ENCODE measurements at regions not wholly inside any gene's neighbourhood (a gene's known extent, or its start where the extent isn't known, plus 50 kb on each side); places are given as distances from the start of the nearest gene placed in this dataset.

DNA sequence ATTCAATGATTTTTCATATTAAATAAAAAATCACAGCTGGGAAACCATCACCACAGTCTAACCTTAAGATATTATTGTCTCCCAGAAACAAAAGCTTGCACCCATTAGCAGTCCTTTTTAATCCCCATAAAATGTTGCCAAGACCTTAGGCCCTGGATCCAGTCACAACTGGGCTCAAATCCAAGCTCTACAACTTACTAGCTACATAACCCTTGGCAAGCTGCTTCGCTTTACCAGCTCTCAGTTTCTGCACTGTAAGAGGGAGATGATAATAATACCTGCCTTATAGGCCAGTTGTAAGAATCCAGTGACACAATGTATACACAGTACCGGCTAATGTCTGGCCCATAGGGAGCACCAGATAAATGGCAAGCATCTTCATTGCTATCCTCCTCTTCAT, 400.9 kb upstream of the FGF13 start:
- FAIRE-seq (no peak), DNase-seq (no peak)
- no peaks in the 10 kb centered on the region for H3K36me3 ChIP-seq (ENCODE audit: control insufficient read depth in 3 of 3, insufficient read depth in 2 of 3, low read depth in 1 of 3, low read length in 3 of 3)
- H3K4me3 ChIP-seq (ENCODE audit: low read depth in 1 of 3, low read length in 3 of 3) = no peak overlapping the region
- no peaks in the 10 kb centered on the region for H3K9me3 ChIP-seq (ENCODE audit: control insufficient read depth in 2 of 2, insufficient read depth in 1 of 2, low read depth in 1 of 2, low read length in 1 of 2)
- no peak overlapping the region for H3K27ac ChIP-seq (ENCODE audit: low read depth in 1 of 3, low read length in 2 of 3)
- WGBS, 3 donors = 71 to 78% (median 73%) methylated on average over 2 of the region's 2 CpGs
- no peaks in the 10 kb centered on the region for H3K27me3 ChIP-seq (ENCODE audit: control insufficient read depth in 3 of 3, insufficient read depth in 3 of 3, low read length in 3 of 3)
- no peaks in the 10 kb centered on the region for H3K4me1 ChIP-seq (ENCODE audit: control insufficient read depth in 3 of 3, insufficient read depth in 2 of 3, low read depth in 1 of 3, low read length in 2 of 3)

DNA sequence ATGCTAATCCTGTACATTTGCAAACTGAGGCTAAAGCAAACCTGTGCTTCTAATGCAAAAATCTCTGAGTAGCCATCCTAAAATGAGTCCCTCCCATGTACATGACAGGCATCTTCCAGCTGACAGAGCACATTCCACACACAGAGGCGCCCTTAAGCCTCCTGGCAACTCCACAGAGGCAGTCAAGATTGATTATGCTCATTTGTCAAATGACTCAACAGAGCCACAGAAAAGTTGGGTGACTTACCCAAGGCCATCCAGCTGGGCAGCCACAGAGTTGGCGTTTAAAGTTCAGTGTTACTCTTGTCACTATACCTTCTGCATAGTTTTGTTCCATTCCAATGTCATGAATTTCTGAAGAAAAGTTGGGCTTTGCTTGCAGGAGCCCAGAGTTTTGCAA, 394.6 kb upstream of the FGF13 start:
- FAIRE-seq (no peak), DNase-seq (no peak)
- Histone ChIP-seq H3K4me1 (ENCODE audit: control insufficient read depth in 3 of 3, insufficient read depth in 2 of 3, low read depth in 1 of 3, low read length in 2 of 3) (no peaks in the 10 kb centered on the region), H3K27ac (ENCODE audit: low read depth in 1 of 3, low read length in 2 of 3) (no peak overlapping the region), H3K36me3 (ENCODE audit: control insufficient read depth in 3 of 3, insufficient read depth in 2 of 3, low read depth in 1 of 3, low read length in 3 of 3) (no peaks in the 10 kb centered on the region), H3K9me3 (ENCODE audit: control insufficient read depth in 2 of 2, insufficient read depth in 1 of 2, low read depth in 1 of 2, low read length in 1 of 2) (no peaks in the 10 kb centered on the region), H3K4me3 (ENCODE audit: low read depth in 1 of 3, low read length in 3 of 3) (no peak overlapping the region), H3K27me3 (ENCODE audit: control insufficient read depth in 3 of 3, insufficient read depth in 3 of 3, low read length in 3 of 3) (no peaks in the 10 kb centered on the region)
- 39 to 65% (median 57%) methylated on average over 2 of the region's 2 CpGs for WGBS, 3 donors

DNA sequence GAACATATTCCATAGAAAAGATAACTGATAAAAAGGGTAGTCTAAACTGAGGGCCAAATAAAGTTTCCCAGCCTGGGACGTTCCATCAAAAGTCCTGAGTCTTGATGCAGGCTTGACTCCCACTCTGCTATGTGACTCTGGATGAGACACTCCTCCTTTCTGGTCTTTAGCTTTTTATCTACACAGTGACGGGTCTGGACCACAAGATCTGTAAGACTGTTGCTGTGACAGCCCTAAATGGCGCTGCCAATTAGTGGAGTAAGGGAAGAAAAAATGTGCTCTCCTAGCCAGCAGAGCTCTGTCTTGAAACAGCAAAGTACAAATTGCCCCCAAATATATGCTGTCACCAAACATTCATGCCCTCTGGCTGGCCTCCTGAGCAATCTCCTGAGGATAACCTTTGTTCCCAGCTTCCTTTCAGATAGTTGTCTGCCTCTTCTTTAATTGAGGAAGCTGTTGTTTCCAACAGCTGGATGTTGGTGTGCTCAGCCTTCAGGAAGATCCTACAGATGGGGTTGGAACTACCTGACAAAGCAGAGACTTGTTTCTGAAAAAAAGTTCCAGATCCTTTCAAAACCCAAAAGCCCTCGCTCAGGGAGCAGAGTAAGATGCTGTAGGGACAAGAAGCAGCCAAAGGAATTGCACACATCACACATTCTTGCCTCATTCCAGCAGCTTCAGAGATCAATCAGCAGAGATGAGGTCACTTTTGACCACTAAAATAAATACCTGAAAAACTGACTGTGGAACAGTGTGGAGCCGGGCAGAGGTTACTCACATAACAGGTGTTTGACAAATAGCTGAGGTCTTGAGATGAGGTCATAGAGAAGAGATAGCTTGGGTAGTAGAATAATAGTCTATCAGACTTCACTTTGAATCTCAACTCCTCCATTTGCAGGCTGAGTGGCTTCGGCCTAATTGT, 383.4 kb upstream of the FGF13 start:
- Histone ChIP-seq H3K9me3 (ENCODE audit: control insufficient read depth in 2 of 2, insufficient read depth in 1 of 2, low read depth in 1 of 2, low read length in 1 of 2) (no peaks in the 10 kb centered on the region), H3K36me3 (ENCODE audit: control insufficient read depth in 3 of 3, insufficient read depth in 2 of 3, low read depth in 1 of 3, low read length in 3 of 3) (no peaks in the 10 kb centered on the region), H3K4me3 (ENCODE audit: low read depth in 1 of 3, low read length in 3 of 3) (no peak overlapping the region), H3K4me1 (ENCODE audit: control insufficient read depth in 3 of 3, insufficient read depth in 2 of 3, low read depth in 1 of 3, low read length in 2 of 3) (no peaks in the 10 kb centered on the region), H3K27ac (ENCODE audit: low read depth in 1 of 3, low read length in 2 of 3) (no peak overlapping the region), H3K27me3 (ENCODE audit: control insufficient read depth in 3 of 3, insufficient read depth in 3 of 3, low read length in 3 of 3) (no peaks in the 10 kb centered on the region)
- DNase-seq (no peak), FAIRE-seq (no peak)
- 52 to 68% (median 65%) methylated on average over 6 of the region's 6 CpGs for WGBS, 3 donors

DNA sequence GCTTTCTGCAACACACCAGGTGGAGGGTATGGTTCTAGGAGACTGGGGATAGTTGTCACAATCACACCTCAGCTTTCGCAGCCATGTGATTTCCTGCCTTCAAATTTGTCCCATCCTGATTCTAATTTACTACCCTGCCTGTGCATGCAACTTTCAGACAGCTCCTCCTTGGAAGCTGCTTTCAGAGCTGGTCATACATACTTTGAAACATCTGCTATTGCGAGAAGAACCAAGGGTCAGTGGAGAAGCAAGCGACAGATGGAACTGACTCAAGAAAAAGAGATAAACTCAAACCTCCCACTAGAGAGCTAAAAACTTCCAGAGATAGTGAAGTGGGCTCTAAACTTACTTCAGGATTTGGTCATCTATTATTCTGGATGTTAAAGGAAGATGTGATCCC, 381.7 kb upstream of the FGF13 start:
- FAIRE-seq = no peak
- H3K27me3 ChIP-seq (ENCODE audit: control insufficient read depth in 3 of 3, insufficient read depth in 3 of 3, low read length in 3 of 3) = no peaks in the 10 kb centered on the region
- no peaks in the 10 kb centered on the region for H3K36me3 ChIP-seq (ENCODE audit: control insufficient read depth in 3 of 3, insufficient read depth in 2 of 3, low read depth in 1 of 3, low read length in 3 of 3)
- no peak overlapping the region for H3K27ac ChIP-seq (ENCODE audit: low read depth in 1 of 3, low read length in 2 of 3)
- WGBS, 3 donors = 86 to 91% (median 88%) methylated on average over 3 of the region's 3 CpGs
- H3K4me3 ChIP-seq (ENCODE audit: low read depth in 1 of 3, low read length in 3 of 3) = no peak overlapping the region
- no peaks in the 10 kb centered on the region for H3K4me1 ChIP-seq (ENCODE audit: control insufficient read depth in 3 of 3, insufficient read depth in 2 of 3, low read depth in 1 of 3, low read length in 2 of 3)
- no peak for DNase-seq
- H3K9me3 ChIP-seq (ENCODE audit: control insufficient read depth in 2 of 2, insufficient read depth in 1 of 2, low read depth in 1 of 2, low read length in 1 of 2) = no peaks in the 10 kb centered on the region

DNA sequence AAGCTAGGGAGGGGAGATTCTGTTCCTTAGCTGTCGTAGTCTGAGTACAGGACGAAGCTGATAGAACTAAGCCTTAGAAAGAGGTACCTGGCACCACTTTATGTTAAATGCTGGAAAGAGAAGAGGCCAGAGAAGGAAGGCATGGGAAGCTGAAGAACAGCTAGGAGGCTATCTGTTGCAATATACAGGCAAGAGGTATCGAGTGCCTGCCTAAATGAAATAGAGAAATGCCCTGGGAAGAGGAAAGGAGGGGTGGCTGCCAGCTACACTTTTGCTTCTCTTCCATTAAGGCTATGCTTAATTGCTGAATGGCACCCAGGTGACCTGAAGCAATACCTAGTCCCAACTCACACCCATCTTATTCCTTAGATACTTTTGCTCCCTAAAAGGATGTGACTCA, 380.4 kb upstream of the FGF13 start:
- Histone ChIP-seq H3K9me3 (ENCODE audit: control insufficient read depth in 2 of 2, insufficient read depth in 1 of 2, low read depth in 1 of 2, low read length in 1 of 2) (no peaks in the 10 kb centered on the region), H3K4me3 (ENCODE audit: low read depth in 1 of 3, low read length in 3 of 3) (no peak overlapping the region), H3K27ac (ENCODE audit: low read depth in 1 of 3, low read length in 2 of 3) (no peak overlapping the region), H3K27me3 (ENCODE audit: control insufficient read depth in 3 of 3, insufficient read depth in 3 of 3, low read length in 3 of 3) (no peaks in the 10 kb centered on the region), H3K36me3 (ENCODE audit: control insufficient read depth in 3 of 3, insufficient read depth in 2 of 3, low read depth in 1 of 3, low read length in 3 of 3) (no peaks in the 10 kb centered on the region), H3K4me1 (ENCODE audit: control insufficient read depth in 3 of 3, insufficient read depth in 2 of 3, low read depth in 1 of 3, low read length in 2 of 3) (no peaks in the 10 kb centered on the region)
- DNase-seq = no peak
- no peak for FAIRE-seq
- 52 to 90% (median 79%) methylated on average over 3 of the region's 3 CpGs for WGBS, 3 donors

DNA sequence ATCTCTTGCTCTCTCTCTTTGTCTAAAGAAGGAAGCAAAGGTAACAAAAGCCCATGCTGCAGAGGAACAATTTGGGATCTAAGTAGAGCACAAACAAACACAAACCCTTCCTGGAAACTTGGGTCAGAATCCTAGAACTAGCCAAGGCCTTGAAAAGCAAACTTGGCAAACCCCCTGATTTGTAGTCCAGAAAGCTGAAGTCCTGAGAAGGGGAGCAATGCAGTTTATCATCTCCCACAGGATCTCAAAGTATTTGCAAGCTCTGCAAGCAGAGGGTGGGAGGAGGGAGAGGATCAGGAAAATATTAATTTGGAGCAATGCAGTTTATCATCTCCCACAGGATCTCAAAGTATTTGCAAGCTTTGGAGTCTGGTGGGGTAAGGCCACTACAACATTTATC, 379.5 kb upstream of the FGF13 start:
- no peak for DNase-seq
- H3K4me1 ChIP-seq (ENCODE audit: control insufficient read depth in 3 of 3, insufficient read depth in 2 of 3, low read depth in 1 of 3, low read length in 2 of 3) = no peaks in the 10 kb centered on the region

DNA sequence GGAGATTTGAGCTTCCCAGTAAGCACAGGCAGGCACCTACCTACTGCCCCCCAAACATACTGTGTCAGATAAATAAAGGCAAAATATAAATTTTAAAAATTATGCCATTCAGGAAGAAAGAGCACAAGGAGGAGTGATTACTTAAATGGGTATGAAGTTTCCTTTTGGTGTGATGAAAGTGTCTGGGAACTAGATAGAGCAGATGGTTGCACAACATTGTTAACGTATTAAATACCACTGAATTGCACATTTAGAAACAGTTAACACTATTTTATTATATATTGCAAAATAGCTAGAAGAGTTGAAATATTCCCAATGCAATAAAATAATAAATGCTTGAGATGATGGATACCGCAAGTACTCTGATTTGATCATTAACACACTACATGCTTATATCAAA, 374.7 kb upstream of the FGF13 start:
- FAIRE-seq = no peak

More for the DNA sequence above, 379.5 kb upstream of the FGF13 start:
- no peaks in the 10 kb centered on the region for H3K27me3 ChIP-seq (ENCODE audit: control insufficient read depth in 3 of 3, insufficient read depth in 3 of 3, low read length in 3 of 3)
- no peaks in the 10 kb centered on the region for H3K9me3 ChIP-seq (ENCODE audit: control insufficient read depth in 2 of 2, insufficient read depth in 1 of 2, low read depth in 1 of 2, low read length in 1 of 2)
- no peak overlapping the region for H3K4me3 ChIP-seq (ENCODE audit: low read depth in 1 of 3, low read length in 3 of 3)
- H3K27ac ChIP-seq (ENCODE audit: low read depth in 1 of 3, low read length in 2 of 3) = no peak overlapping the region
- FAIRE-seq = no peak
- H3K36me3 ChIP-seq (ENCODE audit: control insufficient read depth in 3 of 3, insufficient read depth in 2 of 3, low read depth in 1 of 3, low read length in 3 of 3) = no peaks in the 10 kb centered on the region

DNA sequence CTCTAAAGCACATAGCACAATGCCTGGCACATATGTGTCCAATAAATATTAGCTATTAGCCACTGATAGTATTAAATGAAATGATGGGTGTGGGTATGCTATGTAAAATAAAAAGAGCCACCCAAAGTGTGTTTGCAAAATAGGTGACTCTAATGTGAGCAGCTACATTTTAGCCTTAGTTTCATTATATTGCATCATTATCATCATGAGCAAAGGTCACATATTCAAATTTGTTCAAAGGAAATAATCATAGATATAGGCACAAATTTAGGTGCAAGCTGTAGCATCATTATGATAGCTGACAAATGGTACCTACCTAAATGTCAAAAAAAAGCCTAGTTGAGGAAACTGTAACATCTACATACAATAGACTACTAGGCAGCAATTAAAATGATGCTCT, 373.9 kb upstream of the FGF13 start:
- H3K27me3 ChIP-seq (ENCODE audit: control insufficient read depth in 3 of 3, insufficient read depth in 3 of 3, low read length in 3 of 3) = no peaks in the 10 kb centered on the region
- no peaks in the 10 kb centered on the region for H3K4me1 ChIP-seq (ENCODE audit: control insufficient read depth in 3 of 3, insufficient read depth in 2 of 3, low read depth in 1 of 3, low read length in 2 of 3)
- FAIRE-seq = no peak
- no peaks in the 10 kb centered on the region for H3K9me3 ChIP-seq (ENCODE audit: control insufficient read depth in 2 of 2, insufficient read depth in 1 of 2, low read depth in 1 of 2, low read length in 1 of 2)
- DNase-seq = no peak
- no peak overlapping the region for H3K27ac ChIP-seq (ENCODE audit: low read depth in 1 of 3, low read length in 2 of 3)
- H3K36me3 ChIP-seq (ENCODE audit: control insufficient read depth in 3 of 3, insufficient read depth in 2 of 3, low read depth in 1 of 3, low read length in 3 of 3) = no peaks in the 10 kb centered on the region
- no peak overlapping the region for H3K4me3 ChIP-seq (ENCODE audit: low read depth in 1 of 3, low read length in 3 of 3)

More for the DNA sequence above, 374.7 kb upstream of the FGF13 start:
- Histone ChIP-seq H3K9me3 (ENCODE audit: control insufficient read depth in 2 of 2, insufficient read depth in 1 of 2, low read depth in 1 of 2, low read length in 1 of 2) (no peaks in the 10 kb centered on the region), H3K27me3 (ENCODE audit: control insufficient read depth in 3 of 3, insufficient read depth in 3 of 3, low read length in 3 of 3) (no peaks in the 10 kb centered on the region), H3K4me3 (ENCODE audit: low read depth in 1 of 3, low read length in 3 of 3) (no peak overlapping the region), H3K36me3 (ENCODE audit: control insufficient read depth in 3 of 3, insufficient read depth in 2 of 3, low read depth in 1 of 3, low read length in 3 of 3) (no peaks in the 10 kb centered on the region), H3K4me1 (ENCODE audit: control insufficient read depth in 3 of 3, insufficient read depth in 2 of 3, low read depth in 1 of 3, low read length in 2 of 3) (no peaks in the 10 kb centered on the region), H3K27ac (ENCODE audit: low read depth in 1 of 3, low read length in 2 of 3) (no peak overlapping the region)
- no peak for DNase-seq
- 44 to 76% (median 50%) methylated on average over 2 of the region's 2 CpGs for WGBS, 3 donors

DNA sequence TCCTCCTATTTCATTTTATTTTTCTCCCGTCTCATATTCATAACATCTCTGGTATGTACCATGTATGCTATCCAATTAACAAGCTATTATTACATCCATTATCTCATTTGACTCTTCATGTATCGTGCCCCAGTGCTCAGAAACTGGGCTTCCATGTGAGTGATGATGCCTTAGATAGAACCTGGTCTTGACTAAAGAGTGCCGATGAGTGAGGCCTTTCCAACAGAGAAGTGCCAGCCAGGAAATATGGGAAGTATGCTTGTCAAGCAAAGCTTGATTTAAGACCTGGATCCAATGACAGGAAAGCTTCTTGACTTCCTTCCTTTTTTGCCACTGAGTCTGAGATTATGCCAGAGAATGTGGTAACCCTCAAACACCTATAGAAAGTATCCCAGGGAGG, 371.7 kb upstream of the FGF13 start:
- WGBS, 3 donors = 60 to 73% (median 63%) methylated on average over 3 of the region's 3 CpGs
- H3K9me3 ChIP-seq (ENCODE audit: control insufficient read depth in 2 of 2, insufficient read depth in 1 of 2, low read depth in 1 of 2, low read length in 1 of 2) = no peaks in the 10 kb centered on the region
- no peak overlapping the region for H3K4me3 ChIP-seq (ENCODE audit: low read depth in 1 of 3, low read length in 3 of 3)
- FAIRE-seq (no peak), DNase-seq (no peak)
- H3K27me3 ChIP-seq (ENCODE audit: control insufficient read depth in 3 of 3, insufficient read depth in 3 of 3, low read length in 3 of 3) = no peaks in the 10 kb centered on the region
- H3K27ac ChIP-seq (ENCODE audit: low read depth in 1 of 3, low read length in 2 of 3) = no peak overlapping the region
- H3K36me3 ChIP-seq (ENCODE audit: control insufficient read depth in 3 of 3, insufficient read depth in 2 of 3, low read depth in 1 of 3, low read length in 3 of 3) = no peaks in the 10 kb centered on the region
- H3K4me1 ChIP-seq (ENCODE audit: control insufficient read depth in 3 of 3, insufficient read depth in 2 of 3, low read depth in 1 of 3, low read length in 2 of 3) = no peaks in the 10 kb centered on the region
